Bronchial epithelial cell (primary cell): ENCODE measurements at regions not wholly inside any gene's neighbourhood (a gene's known extent, or its start where the extent isn't known, plus 50 kb on each side); places are given as distances from the start of the nearest gene placed in this dataset.

Experiments used
- DNase-seq: peaks from one replicate; pipeline ENCODE4 v3.0.0-alpha.2; 2010; ENCODE audit warnings: low read depth
- FAIRE-seq: peaks from 2 replicates; lab custom pipeline; 2011; peaks lifted over from hg19 to GRCh38; lab: Jason Lieb, UNC
- H3K27me3 ChIP-seq: 2 replicates; pipeline ENCODE4 v1.5.1; 2011; ENCODE audit warnings: low read length; ENCODE audit not compliant: control insufficient read depth, insufficient read depth
- H3K36me3 ChIP-seq: 2 replicates; pipeline ENCODE4 v1.5.1; 2011; ENCODE audit warnings: low read length; ENCODE audit not compliant: control insufficient read depth, insufficient read depth
- H3K4me3 ChIP-seq: 2 replicates; pipeline ENCODE4 v1.5.1; 2011; ENCODE audit warnings: mild to moderate bottlenecking, low read depth, low read length, control low read depth
- TF ChIP-seq, protein P1 (sequence below): IDR thresholded peaks from 2 replicates; pipeline ENCODE4 v1.5.1; 2011; ENCODE audit warnings: mild to moderate bottlenecking, moderate library complexity, low read length, control low read depth, inconsistent platforms; ENCODE audit not compliant: insufficient read depth, severe bottlenecking

GRCh38 chr2:8514274-8514662, 167.6 kb upstream of the ID2 start:
- Histone ChIP-seq H3K27me3 (no peaks in the 10 kb centered on the region), H3K36me3 (no peaks in the 10 kb centered on the region), H3K4me3 (no peak overlapping the region)
- DNase-seq (no peak), FAIRE-seq (peak; percentile 72)
- TF ChIP-seq, protein P1, sequence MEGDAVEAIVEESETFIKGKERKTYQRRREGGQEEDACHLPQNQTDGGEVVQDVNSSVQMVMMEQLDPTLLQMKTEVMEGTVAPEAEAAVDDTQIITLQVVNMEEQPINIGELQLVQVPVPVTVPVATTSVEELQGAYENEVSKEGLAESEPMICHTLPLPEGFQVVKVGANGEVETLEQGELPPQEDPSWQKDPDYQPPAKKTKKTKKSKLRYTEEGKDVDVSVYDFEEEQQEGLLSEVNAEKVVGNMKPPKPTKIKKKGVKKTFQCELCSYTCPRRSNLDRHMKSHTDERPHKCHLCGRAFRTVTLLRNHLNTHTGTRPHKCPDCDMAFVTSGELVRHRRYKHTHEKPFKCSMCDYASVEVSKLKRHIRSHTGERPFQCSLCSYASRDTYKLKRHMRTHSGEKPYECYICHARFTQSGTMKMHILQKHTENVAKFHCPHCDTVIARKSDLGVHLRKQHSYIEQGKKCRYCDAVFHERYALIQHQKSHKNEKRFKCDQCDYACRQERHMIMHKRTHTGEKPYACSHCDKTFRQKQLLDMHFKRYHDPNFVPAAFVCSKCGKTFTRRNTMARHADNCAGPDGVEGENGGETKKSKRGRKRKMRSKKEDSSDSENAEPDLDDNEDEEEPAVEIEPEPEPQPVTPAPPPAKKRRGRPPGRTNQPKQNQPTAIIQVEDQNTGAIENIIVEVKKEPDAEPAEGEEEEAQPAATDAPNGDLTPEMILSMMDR, result no peak

DNA sequence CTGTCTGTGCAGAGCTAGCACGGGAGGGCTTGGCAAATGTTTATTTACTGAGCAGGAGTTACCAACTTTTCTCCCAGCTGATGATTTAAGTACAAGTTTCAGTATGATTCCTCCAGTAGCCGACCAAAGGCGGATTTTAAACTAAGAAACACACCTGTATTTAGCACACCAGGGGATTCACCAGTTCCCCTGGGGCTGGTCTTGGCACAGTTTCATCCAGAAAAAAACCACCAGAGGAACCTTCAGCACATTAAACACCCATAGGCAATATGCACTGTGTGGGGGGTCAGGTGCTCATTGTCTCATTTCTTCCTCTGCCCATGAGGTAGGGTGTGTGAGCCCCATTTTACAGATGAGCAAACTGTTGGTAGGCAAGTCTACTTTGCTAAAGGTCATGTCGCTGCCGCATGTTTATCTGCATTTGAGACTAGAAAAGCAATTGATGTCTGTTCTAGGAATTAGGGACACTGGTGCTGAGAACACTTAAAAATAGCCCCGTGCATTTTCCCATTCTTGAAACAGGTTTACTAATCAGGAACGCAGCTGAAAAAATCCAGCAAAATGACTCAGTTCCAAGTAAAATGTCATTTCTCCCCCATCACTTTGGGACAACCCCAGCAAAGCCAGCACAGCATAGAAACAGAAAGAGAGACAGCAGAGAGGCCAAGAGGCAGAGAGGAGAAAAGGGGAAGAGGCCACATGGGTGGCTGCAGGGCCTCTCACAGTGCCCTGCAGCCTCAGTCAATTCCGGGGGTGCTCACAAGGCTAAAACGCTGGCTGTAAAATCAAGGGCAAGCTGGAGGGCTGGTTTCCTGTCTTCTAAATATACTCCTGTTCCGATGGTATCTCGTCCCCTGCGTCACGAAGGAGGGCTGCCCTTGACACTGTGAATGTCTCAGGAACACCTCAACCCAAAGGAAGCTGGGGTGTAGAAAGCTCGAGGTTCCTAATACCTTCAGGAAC, 166.8 kb upstream of the ID2 start:
- no peak overlapping the region for H3K4me3 ChIP-seq
- H3K27me3 ChIP-seq, result no peaks in the 10 kb centered on the region
- FAIRE-seq, result no peak
- TF ChIP-seq, protein P1, result no peak
- DNase-seq, result no peak
- H3K36me3 ChIP-seq, result no peaks in the 10 kb centered on the region

GRCh38 chr2:8515864-8516533, 165.9 kb upstream of the ID2 start:
- H3K36me3 ChIP-seq, result no peaks in the 10 kb centered on the region
- DNase-seq (no peak), FAIRE-seq (no peak)
- TF ChIP-seq, protein P1, result no peak
- H3K27me3 ChIP-seq, result no peaks in the 10 kb centered on the region
- no peak overlapping the region for H3K4me3 ChIP-seq

GRCh38 chr2:8517850-8518498, 163.9 kb upstream of the ID2 start:
- no peak overlapping the region for H3K4me3 ChIP-seq
- H3K27me3 ChIP-seq, result no peaks in the 10 kb centered on the region
- FAIRE-seq, result no peak
- H3K36me3 ChIP-seq, result no peaks in the 10 kb centered on the region
- TF ChIP-seq, protein P1, result no peak
- DNase-seq, result no peak

GRCh38 chr2:8518979-8519668, 162.7 kb upstream of the ID2 start:
- TF ChIP-seq, protein P1, result no peak
- H3K4me3 ChIP-seq, result no peak overlapping the region
- no peaks in the 10 kb centered on the region for H3K27me3 ChIP-seq
- FAIRE-seq (no peak), DNase-seq (no peak)
- H3K36me3 ChIP-seq, result no peaks in the 10 kb centered on the region
